ENCODE measurements at regions not wholly inside any gene's neighbourhood (a gene's known extent, or its start where the extent isn't known, plus 50 kb on each side); places are given as distances from the start of the nearest gene placed in this dataset.

DNA sequence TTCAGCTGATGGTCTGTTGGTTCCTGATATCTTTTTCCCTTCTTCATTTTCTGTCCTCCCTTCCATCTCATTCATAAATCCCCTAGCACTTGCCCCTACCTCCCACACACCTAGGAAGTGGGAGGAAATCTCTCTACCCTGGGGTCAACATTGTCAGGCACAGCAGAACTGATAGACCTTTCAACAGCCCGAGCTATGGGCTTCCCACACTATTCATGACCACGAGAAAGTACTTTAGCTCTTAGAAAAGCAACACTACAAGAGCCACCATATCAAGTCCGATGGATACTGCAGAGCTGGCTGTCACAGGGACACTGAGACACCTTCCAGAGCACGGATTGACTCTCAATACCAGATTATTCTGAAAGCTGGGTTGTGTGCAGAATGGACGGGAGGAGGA is 180.6 kb upstream of the NEBL start:
- DNase-seq, result no peak

DNA sequence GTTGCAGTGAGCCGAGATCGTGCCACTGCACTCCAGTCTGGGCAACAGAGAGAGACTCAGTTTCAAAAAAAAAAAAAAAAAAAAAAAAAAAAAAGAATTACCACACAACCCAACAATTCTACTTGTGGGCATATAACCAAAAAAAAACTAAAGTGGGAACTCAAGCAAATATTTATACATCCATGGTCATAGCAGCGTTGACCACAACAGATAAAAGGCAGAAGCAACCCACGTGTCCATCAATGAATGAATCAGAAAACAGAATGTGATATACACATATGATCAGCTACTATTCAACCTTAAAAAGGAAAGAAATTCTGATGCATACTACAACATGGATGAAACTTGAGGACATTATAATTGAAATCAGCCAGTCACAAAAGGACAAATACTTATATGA is 179.3 kb upstream of the NEBL start:
- no peak for DNase-seq

- no peak for DNase-seq
Observed at GRCh38 chr10:21075880-21076279, 178.8 kb upstream of the NEBL start.

DNA sequence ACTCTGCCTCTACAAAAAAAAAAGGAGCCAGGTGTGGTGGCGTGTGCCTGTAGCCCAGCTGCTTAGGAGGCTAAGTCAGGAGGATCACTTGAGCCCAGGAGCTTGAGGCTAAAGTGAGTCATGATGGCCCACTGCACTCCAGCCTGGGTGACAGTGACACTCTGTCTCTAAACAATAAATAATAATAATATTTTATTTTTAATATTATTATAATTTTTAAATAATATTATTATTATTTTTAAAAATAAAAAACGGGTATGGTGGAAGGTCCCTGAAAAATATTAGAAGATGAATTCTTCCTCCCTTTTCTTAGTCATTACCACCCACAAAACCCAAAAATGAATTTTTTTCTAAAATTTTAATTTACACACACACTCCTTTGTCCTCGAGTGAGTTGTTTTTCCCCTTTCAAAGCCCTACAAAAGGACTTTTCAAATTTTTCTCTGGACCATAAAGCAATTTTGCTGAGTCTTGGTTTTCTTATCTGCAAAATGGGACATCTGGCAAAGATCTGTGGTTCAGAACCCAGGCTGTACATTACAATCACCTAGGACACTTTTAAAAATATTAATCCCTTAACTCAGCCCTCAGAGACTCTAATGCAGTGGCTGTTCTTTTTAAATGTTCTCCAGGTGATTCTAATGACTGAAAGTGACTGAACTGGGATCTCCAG is 174.0 kb upstream of the NEBL start:
- DNase-seq, result no peak

GRCh38 chr10:21069929-21070700 is 173.0 kb upstream of the NEBL start:
- no peak for DNase-seq

- no peak for DNase-seq
Observed at GRCh38 chr10:21069278-21069677, 172.2 kb upstream of the NEBL start.

DNA sequence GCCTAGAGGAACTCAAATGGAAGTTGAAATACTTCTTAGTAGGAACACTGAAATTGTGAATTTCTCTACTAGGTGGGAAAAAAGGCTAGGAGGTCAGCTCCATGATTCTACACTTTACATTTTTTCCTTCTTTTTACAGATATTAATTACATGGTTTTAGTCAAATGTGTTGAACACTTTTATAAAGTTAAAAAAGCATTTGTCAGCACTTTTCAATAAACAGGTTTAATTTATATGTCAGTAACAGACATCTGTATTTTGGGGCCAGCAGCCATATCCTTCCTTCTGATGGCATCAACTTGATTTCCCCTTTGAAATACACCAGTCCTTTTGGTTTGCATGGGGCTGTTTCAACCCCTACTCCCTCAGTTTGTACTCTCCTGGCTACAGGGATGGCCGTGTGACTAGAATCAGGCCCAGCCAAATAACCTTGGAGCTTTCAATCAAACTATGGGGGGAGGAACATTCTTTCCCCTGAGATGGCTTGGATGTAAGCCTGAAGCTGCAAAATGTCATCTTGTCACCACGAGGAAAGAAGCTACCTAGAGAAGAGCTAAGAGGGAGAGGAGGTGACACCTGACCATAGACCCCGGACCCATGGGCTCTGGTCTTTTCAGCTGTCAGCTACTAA is 171.0 kb upstream of the NEBL start:
- DNase-seq, result no peak

DNA sequence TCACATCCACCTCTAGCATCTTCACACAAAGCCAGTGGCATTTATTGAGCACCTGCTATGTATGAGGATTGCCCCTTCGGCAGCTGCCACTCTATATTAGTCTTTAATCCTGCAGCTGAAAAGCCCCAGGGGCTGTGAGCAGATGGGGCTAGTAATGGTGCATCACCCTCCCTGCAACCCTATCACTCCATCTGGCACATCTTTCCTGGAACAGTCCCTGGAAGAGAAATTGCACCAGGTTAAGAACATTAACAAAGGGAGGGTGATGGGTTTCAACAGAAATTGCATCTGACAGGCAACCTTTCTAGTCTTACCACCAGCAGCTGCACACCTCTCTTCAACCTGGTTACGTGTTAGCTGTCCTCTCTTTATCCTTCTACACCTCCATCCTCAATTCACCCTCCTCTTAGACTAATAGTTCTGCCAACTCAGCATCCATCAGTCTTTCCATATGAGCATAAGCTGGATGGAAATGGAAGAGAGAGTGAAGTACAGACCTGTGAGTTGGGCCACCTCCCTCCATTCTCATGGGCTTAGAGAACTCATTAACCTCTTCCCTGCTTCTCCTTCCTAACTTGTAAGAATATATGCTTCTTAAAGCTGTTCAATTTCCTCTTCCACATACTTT is 168.6 kb upstream of the NEBL start:
- DNase-seq, result no peak

DNA sequence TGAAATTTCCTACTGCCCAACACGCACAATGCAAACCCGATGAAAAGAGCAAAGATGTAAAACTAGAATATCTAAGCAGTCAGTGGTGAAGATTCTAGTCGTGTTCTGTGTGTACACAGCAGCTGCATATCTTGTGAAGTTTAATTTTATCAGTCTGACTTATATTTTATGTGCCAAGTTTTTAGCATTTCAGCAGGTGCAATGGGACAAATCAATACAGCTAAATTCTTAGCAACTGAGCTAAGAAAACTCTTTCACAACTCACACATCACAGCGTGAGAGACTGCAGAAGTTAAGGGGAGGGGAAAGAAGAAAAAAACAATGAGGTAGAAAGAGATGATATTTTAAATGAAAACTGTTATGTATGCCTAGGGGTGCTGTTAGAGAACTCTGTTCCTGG is 164.9 kb upstream of the NEBL start:
- no peak for DNase-seq

DNA sequence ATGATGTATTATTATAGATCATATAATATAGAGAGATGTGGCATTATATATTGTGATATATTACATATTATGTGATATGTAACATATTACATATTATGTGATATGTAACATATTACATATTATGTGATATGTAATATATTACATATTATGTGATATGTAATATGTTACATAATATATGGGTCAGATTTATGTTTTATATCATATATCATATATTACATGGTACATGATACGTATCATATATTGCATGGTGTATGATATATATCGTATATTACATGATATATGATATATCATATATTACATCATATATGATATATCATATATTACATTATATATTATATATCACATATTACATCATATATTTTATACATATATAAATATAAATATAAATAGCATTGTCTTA is 164.1 kb upstream of the NEBL start:
- DNase-seq, result no peak

DNA sequence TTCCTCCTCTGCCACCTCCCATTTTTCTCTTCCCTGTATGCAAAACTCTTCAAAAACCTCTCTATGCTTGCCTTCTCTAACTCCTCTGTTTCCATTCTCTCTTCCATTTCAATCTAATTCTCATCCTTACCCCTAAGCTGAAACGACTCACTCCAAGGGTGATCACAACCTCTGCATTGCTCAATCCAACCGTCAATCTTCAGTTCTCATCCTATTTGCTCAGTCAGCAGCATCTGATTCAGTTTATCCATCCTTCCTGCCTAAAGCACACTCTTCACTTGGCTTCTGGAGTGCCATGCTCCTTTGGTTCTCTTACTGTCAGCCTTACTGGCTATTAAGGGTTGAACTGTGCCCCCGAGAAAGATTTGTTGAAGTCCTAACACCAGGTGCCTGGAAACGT is 163.5 kb upstream of the NEBL start:
- DNase-seq, result no peak

GRCh38 chr10:21057989-21058388 is 160.9 kb upstream of the NEBL start:
- no peak for DNase-seq

DNA sequence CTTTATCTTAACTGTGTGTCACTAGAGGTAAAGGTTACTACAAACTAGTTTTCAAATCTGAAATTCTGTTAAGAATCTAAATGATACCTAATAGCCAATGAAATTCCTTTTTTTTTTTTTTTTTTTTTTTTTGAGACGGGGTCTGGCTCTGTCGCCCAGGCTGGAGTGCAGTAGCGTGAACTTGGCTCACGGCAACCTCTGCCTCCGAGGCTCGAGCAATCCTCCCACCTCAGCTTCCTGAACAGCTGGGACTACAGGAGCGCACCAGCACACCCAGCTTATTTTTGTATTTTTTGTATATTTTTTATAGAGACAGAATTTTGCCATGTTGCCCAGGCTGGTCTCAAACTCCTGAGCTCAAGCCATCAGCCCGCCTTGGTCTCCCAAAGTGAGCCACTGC is 160.3 kb upstream of the NEBL start:
- DNase-seq, result no peak

DNA sequence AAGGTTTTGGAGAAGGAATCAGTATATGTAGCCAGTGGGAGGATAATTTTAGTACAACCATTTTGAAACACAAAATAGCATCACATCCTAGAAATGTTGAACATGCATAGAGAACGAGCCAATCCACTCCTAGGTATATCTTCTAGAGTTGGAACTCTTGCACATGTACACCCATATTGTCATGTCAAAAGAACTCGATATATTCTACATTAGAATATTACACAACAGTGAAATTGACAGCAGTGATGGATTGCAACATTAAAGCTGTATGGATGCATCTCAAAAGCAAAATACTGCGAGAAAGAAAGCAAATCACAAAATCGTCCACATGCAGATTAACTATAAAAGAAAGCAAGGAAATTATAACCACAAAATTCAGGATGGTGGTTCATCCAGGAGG is 159.3 kb upstream of the NEBL start:
- DNase-seq, result no peak

GRCh38 chr10:21055339-21056135 is 158.4 kb upstream of the NEBL start:
- no peak for DNase-seq

DNA sequence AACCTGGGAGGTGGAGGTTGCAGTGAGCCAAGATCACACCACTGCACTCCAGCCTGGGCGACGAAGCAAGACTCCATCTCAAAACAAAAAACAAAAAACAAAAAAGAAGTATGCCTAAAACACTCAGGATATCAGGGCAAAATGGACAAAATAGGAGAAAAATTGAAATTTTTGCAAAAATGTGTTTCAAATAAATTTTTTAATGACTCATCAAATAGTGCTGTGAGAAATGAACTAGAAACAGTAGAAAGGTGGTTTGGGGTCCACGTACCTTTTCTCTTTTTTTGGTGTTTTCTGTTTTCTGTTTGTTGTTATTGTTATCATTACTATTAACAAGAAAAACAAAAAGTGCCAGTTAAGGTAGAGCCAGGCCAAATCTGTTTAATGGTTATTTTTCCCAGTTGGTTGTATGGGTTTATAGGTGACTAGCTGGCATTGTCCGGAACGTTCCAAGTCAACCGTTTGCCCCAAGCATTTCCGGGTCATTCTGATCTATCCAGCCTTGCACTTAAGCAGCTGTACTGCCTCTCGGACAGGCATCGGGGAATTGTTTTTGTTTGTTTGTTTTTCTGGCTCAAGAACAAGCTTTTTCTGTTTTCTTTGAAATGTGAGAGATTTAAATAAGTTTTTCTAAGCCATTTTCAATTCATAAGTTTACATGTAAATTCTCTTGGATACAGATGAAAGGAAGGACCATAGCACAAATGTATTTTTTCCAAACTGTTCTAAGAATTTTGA is 157.0 kb upstream of the NEBL start:
- DNase-seq, result no peak

DNA sequence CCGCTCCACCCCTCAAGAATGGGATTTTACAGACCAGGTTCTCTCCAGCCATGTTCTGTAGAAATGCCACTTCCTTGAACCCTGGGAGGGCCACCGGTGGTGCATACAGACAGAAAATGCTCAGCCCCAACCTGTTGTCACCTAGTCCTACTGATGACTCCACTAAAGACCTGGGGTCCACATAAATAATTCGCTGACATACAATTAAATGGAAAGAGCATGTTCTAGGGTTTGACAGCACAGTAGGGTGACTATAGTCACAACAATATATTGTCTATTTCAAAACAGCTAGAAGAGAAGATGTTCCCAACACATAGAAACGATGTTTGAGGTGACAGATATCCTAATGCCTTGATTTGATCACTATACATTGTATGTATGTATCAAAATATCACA is 155.6 kb upstream of the NEBL start:
- no peak for DNase-seq

GRCh38 chr10:21052072-21052708 is 155.1 kb upstream of the NEBL start:
- DNase-seq, result no peak

DNA sequence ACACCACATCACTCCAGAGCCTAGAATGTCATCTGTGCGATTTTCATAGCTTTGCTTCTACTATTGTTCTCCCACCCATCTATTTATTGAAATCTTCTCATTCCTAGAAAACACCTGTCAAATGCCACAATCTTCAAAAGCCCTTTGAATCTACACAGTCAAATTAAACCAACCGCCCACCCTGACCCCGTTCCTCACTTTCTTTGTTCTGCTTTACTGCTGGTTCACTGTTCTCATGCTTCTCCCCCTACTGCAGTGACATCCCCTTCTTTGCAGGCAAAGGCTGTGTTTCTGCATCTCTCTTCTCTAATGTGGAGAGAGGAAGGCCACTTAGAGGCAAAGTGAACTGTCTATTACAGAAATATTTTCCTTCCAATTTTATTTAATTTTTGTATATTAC is 152.4 kb upstream of the NEBL start:
- DNase-seq, result no peak

GRCh38 chr10:21048068-21048467 is 151.0 kb upstream of the NEBL start:
- no peak for DNase-seq

DNA sequence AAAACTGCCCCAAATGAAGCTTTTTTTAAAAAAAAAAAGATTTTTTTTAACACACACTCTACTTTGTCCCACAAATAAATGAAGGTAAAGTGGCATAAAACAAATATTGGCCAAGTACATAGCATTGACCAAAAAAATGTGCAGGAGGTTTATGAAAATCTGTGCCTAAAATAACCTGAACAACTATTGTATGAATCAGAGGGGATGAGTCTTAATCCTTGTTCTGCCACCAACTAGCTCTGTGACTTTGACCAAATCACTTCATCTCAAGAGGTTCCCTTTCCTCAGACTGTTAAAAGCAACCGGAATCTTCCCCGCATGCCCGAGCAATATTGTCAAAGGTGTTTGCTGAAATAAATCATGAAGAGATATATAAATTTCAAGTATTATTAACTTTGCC is 150.4 kb upstream of the NEBL start:
- no peak for DNase-seq

DNA sequence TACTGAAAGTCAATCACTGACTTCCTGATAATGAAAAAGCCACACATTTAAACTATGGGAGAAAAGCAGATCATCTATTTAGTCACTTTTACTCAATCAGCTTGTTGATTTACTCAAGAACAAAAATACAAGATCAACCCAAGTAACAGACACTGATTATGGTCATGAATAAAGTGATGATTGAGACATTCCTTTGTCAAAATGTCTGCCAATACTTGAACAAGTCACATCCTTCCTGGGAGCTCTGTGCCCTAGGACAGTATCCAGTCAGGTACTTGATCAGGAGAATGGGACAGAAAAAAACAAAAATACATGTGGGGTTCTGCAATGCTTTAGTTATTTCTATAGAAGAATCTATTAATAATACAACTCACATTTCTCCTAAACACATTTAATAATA is 150.0 kb upstream of the NEBL start:
- no peak for DNase-seq
